ENCODE measurements at regions not wholly inside any gene's neighbourhood (a gene's known extent, or its start where the extent isn't known, plus 50 kb on each side); places are given as distances from the start of the nearest gene placed in this dataset.

DNA sequence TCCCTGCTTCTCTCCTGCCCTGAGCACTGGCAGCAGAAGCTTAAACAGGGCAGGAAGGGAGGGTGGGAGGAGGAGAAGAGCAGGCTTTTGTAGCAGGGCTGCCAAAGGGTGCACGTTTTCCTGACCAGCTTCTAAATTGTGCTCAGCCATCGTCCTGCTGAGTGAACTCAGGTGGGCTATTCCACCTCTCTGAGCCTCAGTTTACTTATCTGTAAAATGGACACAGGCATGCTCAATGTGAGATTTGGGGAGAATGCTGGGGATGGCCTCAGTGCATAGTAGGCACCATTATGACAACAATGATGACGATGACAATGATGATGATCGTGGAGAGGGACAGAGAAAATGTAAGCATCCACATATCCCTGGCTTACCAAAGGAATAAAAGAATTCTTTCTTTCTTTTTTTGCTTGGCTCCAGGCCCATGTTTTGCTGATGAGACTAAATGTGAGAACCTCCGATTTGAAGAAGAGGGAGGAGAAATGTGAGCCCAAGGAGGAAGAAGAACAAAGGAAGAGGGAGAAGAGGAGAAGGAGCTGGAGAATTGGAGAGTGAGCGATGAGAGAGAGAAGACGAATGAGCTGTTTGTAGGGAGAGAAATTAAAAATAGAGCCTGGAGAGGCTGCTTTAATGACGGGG lies 105.5 kb upstream of the MYL2 start:
- ATAC-seq, result no peak

GRCh38 chr12:111025301-111025700 lies 104.9 kb upstream of the MYL2 start:
- no peak for ATAC-seq
- no peak for TF ChIP-seq PATZ1 (CRISPR knock-in tag; IDR thresholded peaks at IDR 0.05; ENCODE audit: borderline replicate concordance)
- no peak for TF ChIP-seq SNAI2 (CRISPR knock-in tag; IDR thresholded peaks at IDR 0.05)

More for the DNA sequence above, 105.5 kb upstream of the MYL2 start:
- TF ChIP-seq, protein P1, sequence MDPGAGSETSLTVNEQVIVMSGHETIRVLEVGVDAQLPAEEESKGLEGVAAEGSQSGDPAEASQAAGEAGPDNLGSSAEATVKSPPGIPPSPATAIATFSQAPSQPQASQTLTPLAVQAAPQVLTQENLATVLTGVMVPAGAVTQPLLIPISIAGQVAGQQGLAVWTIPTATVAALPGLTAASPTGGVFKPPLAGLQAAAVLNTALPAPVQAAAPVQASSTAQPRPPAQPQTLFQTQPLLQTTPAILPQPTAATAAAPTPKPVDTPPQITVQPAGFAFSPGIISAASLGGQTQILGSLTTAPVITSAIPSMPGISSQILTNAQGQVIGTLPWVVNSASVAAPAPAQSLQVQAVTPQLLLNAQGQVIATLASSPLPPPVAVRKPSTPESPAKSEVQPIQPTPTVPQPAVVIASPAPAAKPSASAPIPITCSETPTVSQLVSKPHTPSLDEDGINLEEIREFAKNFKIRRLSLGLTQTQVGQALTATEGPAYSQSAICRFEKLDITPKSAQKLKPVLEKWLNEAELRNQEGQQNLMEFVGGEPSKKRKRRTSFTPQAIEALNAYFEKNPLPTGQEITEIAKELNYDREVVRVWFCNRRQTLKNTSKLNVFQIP (CRISPR knock-in tag; IDR thresholded peaks at IDR 0.05; ENCODE audit: borderline replicate concordance, low read depth), result no peak
- no peak for TF ChIP-seq GLIS3 (CRISPR knock-in tag; IDR thresholded peaks at IDR 0.05)
- TF ChIP-seq BACH2 (CRISPR knock-in tag; IDR thresholded peaks at IDR 0.05; ENCODE audit: borderline replicate concordance), result no peak
- no peak for TF ChIP-seq ZNF8 (CRISPR knock-in tag; IDR thresholded peaks at IDR 0.05)
- TF ChIP-seq RARB (CRISPR knock-in tag; IDR thresholded peaks at IDR 0.05), result no peak
- no peak for TF ChIP-seq ZC3H10 (CRISPR knock-in tag; IDR thresholded peaks at IDR 0.05)
- TF ChIP-seq, protein P2, sequence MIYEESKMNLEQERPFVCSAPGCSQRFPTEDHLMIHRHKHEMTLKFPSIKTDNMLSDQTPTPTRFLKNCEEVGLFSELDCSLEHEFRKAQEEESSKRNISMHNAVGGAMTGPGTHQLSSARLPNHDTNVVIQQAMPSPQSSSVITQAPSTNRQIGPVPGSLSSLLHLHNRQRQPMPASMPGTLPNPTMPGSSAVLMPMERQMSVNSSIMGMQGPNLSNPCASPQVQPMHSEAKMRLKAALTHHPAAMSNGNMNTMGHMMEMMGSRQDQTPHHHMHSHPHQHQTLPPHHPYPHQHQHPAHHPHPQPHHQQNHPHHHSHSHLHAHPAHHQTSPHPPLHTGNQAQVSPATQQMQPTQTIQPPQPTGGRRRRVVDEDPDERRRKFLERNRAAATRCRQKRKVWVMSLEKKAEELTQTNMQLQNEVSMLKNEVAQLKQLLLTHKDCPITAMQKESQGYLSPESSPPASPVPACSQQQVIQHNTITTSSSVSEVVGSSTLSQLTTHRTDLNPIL (CRISPR knock-in tag; IDR thresholded peaks at IDR 0.05; ENCODE audit: low read depth), result no peak
- no peak for TF ChIP-seq ISL1 (CRISPR knock-in tag; IDR thresholded peaks at IDR 0.05)
- TF ChIP-seq PATZ1 (CRISPR knock-in tag; IDR thresholded peaks at IDR 0.05; ENCODE audit: borderline replicate concordance), result no peak
- no peak for TF ChIP-seq OSR1 (CRISPR knock-in tag; IDR thresholded peaks at IDR 0.05)
- TF ChIP-seq TOX (CRISPR knock-in tag; IDR thresholded peaks at IDR 0.05; ENCODE audit: borderline replicate concordance), result no peak
- no peak for TF ChIP-seq SNAI2 (CRISPR knock-in tag; IDR thresholded peaks at IDR 0.05)
- TF ChIP-seq TSHZ2 (CRISPR knock-in tag; IDR thresholded peaks at IDR 0.05), result no peak
- TF ChIP-seq ZNF70 (CRISPR knock-in tag; IDR thresholded peaks at IDR 0.05), result no peak
- TF ChIP-seq PPARA (CRISPR knock-in tag; IDR thresholded peaks at IDR 0.05; ENCODE audit: borderline replicate concordance), result no peak
- TF ChIP-seq ESRRG (CRISPR knock-in tag; IDR thresholded peaks at IDR 0.05), result no peak
- TF ChIP-seq CSDC2 (CRISPR knock-in tag; IDR thresholded peaks at IDR 0.05), result no peak
- TF ChIP-seq TCF4 (CRISPR knock-in tag; IDR thresholded peaks at IDR 0.05; ENCODE audit: borderline replicate concordance), result no peak
- no peak for TF ChIP-seq ZFP3 (CRISPR knock-in tag; IDR thresholded peaks at IDR 0.05)
- TF ChIP-seq ZNF565 (CRISPR knock-in tag; conservative IDR thresholded peaks at IDR 0.05; ENCODE audit: low read depth), result no peak

DNA sequence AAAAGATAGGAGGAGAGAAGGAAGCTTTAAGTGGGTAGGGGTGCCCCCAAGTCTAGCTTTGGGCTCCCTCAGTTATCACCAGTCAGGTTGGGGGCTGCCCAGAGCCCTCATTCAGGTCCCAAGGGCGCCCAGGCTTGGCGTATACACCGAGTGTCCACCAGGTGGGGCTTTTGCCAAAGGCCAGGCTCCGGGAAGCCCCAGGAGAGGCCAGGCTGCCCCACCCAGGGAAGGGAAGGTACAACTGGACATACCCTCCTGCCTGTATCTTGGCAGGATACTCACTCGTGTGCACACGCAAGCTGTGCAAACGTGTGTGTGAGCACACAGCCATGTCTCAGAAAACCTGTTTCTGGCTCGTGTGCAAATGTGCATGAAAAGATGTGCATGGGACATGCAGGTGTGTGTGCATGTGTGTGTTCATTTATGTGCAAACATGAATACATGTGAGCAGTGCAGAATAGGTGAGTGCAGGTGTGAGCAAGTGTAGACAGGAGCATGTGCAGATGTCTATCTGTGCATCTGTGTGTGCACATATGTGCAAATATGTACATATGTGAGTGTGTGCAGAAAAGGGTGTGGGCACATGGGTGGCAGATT lies 103.9 kb upstream of the MYL2 start:
- ATAC-seq, result peak; percentile 97

More for the DNA sequence above, 103.9 kb upstream of the MYL2 start:
- TF ChIP-seq PPARA (CRISPR knock-in tag; IDR thresholded peaks at IDR 0.05; ENCODE audit: borderline replicate concordance) (no peak), RARB (CRISPR knock-in tag; IDR thresholded peaks at IDR 0.05) (no peak)
- TF ChIP-seq, protein P1 (CRISPR knock-in tag; IDR thresholded peaks at IDR 0.05; ENCODE audit: borderline replicate concordance, low read depth), result no peak
